MM.1S (cell line): ENCODE measurements at regions not wholly inside any gene's neighbourhood (a gene's known extent, or its start where the extent isn't known, plus 50 kb on each side); places are given as distances from the start of the nearest gene placed in this dataset.

Experiments
- DNase-seq: peaks from one replicate; pipeline ENCODE4 v3.0.0-alpha.2; 2015
- H2AFZ ChIP-seq: fragments of 300-600 bp; sonication (generic); 2 replicates; pipeline ENCODE4 v1.6.0; 2016; ENCODE audit warnings: antibody characterized with exemption, low read length
- H3F3A ChIP-seq: fragments of 300-600 bp; sonication (generic); 2 replicates; pipeline ENCODE4 v1.6.1; 2016; ENCODE audit warnings: mild to moderate bottlenecking, antibody characterized with exemption, low read length, moderate library complexity, mixed read lengths; ENCODE audit not compliant: insufficient read depth
- H3K27ac ChIP-seq: fragments of 300-600 bp; sonication (generic); 2 replicates; pipeline ENCODE4 v1.5.1; 2016; ENCODE audit warnings: mild to moderate bottlenecking, low read length
- H3K27me3 ChIP-seq: fragments of 300-600 bp; sonication (generic); replicated peaks from 2 replicates; pipeline ENCODE4 v1.6.0; 2016; ENCODE audit warnings: low read length; ENCODE audit not compliant: insufficient read depth
- H3K36me3 ChIP-seq: fragments of 300-600 bp; sonication (generic); replicated peaks from 2 replicates; pipeline ENCODE4 v1.6.1; 2016; ENCODE audit warnings: mild to moderate bottlenecking, low read length, mixed read lengths; ENCODE audit not compliant: insufficient read depth
- H3K4me1 ChIP-seq: fragments of 300-600 bp; sonication (generic); 2 replicates; pipeline ENCODE4 v1.6.1; 2016; ENCODE audit warnings: low read length, mixed read lengths
- H3K4me2 ChIP-seq: fragments of 300-600 bp; sonication (generic); 2 replicates; pipeline ENCODE4 v1.6.0; 2016; ENCODE audit warnings: low read depth, low read length
- H3K4me3 ChIP-seq: fragments of 300-600 bp; sonication (generic); 2 replicates; pipeline ENCODE4 v1.5.1; 2016; ENCODE audit warnings: low read length, mixed read lengths
- H3K79me2 ChIP-seq: fragments of 300-600 bp; sonication (generic); 2 replicates; pipeline ENCODE4 v1.6.1; 2016; ENCODE audit warnings: mixed run types, low read length, mixed read lengths
- H3K9ac ChIP-seq: fragments of 300-600 bp; sonication (generic); 2 replicates; pipeline ENCODE4 v1.6.1; 2016; ENCODE audit warnings: low read length, mixed read lengths
- H3K9me2 ChIP-seq: fragments of 300-600 bp; sonication (generic); replicated peaks from 2 replicates; pipeline ENCODE4 v1.6.1; 2016; ENCODE audit warnings: mild to moderate bottlenecking, low read length, mixed read lengths; ENCODE audit not compliant: insufficient read depth
- H3K9me3 ChIP-seq: fragments of 300-600 bp; sonication (generic); replicated peaks from 2 replicates; pipeline ENCODE4 v1.6.1; 2016; ENCODE audit warnings: mild to moderate bottlenecking, low read length, mixed read lengths; ENCODE audit not compliant: insufficient read depth
- H4K20me1 ChIP-seq: fragments of 300-600 bp; sonication (generic); 2 replicates; pipeline ENCODE4 v1.6.1; 2016; ENCODE audit warnings: mild to moderate bottlenecking, low read length, moderate library complexity, mixed read lengths; ENCODE audit not compliant: insufficient read depth
- EZH2 ChIP-seq: fragments of 300-600 bp; sonication (generic); optimal IDR thresholded peaks from 2 replicates; pipeline ENCODE3; 2017; ENCODE audit warnings: low read depth, mild to moderate bottlenecking, antibody characterized with exemption, low read length, mixed read lengths
- EZH2phosphoT487 ChIP-seq: fragments of 300-600 bp; sonication (generic); IDR thresholded peaks from 2 replicates; pipeline ENCODE4 v1.6.1; 2018; ENCODE audit warnings: antibody characterized with exemption, low read length
- TF ChIP-seq, protein P1 (sequence below): fragments of 300-600 bp; sonication (generic); IDR thresholded peaks from 2 replicates; pipeline ENCODE4 v1.5.1; 2016; ENCODE audit warnings: antibody characterized with exemption, low read length, mixed read lengths

DNA sequence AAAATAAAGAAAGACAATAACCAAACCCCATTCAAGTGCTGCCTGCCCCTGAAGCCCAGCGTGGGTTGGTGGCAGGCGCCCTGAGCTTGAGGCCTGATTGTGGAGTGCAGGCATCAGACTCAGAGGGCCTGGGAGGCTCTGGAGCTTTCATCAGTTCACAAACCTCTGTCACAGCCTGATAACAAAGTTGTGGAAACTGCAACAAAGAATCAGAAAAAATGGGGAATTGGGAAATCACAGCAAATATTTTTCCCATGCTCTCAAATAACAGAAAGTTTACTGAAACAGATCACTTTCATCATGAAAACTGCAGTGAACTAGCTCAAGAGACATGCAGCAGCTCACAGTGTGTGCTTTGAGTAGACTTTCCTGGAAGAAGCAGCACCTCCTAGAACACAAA is 793.6 kb downstream of the UQCRFS1 start:
- no peaks in the 10 kb centered on the region for H3K9me3 ChIP-seq
- H2AFZ ChIP-seq = no peak overlapping the region
- no peaks in the 10 kb centered on the region for H3K4me1 ChIP-seq
- H3K4me3 ChIP-seq = no peak overlapping the region
- DNase-seq = no peak
- H3K36me3 ChIP-seq = no peaks in the 10 kb centered on the region
- H3K9ac ChIP-seq = no peak overlapping the region
- H3K4me2 ChIP-seq = no peak overlapping the region
- no peaks in the 10 kb centered on the region for H3F3A ChIP-seq
- no peaks in the 10 kb centered on the region for H3K9me2 ChIP-seq
- H3K27me3 ChIP-seq = no peaks in the 10 kb centered on the region
- no peak for TF ChIP-seq EZH2
- TF ChIP-seq, protein P1, sequence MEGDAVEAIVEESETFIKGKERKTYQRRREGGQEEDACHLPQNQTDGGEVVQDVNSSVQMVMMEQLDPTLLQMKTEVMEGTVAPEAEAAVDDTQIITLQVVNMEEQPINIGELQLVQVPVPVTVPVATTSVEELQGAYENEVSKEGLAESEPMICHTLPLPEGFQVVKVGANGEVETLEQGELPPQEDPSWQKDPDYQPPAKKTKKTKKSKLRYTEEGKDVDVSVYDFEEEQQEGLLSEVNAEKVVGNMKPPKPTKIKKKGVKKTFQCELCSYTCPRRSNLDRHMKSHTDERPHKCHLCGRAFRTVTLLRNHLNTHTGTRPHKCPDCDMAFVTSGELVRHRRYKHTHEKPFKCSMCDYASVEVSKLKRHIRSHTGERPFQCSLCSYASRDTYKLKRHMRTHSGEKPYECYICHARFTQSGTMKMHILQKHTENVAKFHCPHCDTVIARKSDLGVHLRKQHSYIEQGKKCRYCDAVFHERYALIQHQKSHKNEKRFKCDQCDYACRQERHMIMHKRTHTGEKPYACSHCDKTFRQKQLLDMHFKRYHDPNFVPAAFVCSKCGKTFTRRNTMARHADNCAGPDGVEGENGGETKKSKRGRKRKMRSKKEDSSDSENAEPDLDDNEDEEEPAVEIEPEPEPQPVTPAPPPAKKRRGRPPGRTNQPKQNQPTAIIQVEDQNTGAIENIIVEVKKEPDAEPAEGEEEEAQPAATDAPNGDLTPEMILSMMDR = no peak
- no peak for TF ChIP-seq EZH2phosphoT487
- H4K20me1 ChIP-seq = no peaks in the 10 kb centered on the region
- H3K79me2 ChIP-seq = no peaks in the 10 kb centered on the region
- H3K27ac ChIP-seq = no peak overlapping the region

DNA sequence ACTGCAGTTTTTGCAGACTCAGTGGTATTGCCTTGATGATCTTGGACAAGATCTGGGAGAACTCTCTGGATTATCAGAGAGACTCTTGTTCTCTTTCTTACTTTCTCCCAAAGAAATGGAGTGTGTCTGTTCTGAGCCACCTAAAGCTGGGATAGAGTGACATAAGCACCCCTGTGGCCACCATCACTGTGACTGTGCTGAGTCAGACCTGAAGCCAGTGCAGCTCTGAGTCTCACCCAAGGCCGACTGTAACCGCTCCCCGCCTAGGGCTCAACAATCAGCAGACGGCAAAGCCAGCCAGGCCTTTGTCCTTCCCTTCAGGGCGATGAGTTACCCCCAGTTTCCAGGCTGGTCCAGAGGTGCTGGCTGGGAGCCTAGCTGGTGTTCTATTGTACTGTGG is 795.6 kb downstream of the UQCRFS1 start:
- Histone ChIP-seq H3K27me3 (no peaks in the 10 kb centered on the region), H3K9ac (no peak overlapping the region), H3F3A (no peaks in the 10 kb centered on the region), H3K9me3 (no peaks in the 10 kb centered on the region), H3K79me2 (no peaks in the 10 kb centered on the region), H2AFZ (no peak overlapping the region), H3K9me2 (no peaks in the 10 kb centered on the region), H3K4me2 (no peak overlapping the region), H3K4me1 (no peaks in the 10 kb centered on the region), H3K27ac (no peak overlapping the region), H3K36me3 (no peaks in the 10 kb centered on the region), H4K20me1 (no peaks in the 10 kb centered on the region), H3K4me3 (no peak overlapping the region)
- no peak for DNase-seq
- TF ChIP-seq, protein P1 = no peak
- TF ChIP-seq EZH2 (no peak), EZH2phosphoT487 (no peak)

DNA sequence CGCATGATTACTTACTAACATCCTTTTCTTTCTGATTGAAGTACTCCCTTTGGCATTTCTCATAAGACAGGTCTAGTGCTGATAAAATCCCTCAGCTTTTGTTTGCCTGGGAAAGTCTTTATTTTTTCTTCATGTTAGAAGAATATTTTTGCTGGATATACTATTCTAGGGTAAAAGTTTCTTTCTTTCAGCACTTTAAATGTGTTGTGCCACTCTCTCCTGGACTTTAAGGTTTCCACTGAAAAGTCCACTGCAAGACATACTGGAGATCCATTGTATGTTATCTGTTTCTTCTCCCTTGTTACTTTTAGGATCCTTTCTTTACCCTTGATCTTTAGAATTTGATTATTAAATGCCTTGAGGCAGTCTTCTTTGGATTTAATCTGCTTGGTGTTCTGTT is 796.7 kb downstream of the UQCRFS1 start:
- Histone ChIP-seq H3F3A (no peaks in the 10 kb centered on the region), H2AFZ (no peak overlapping the region), H4K20me1 (no peaks in the 10 kb centered on the region), H3K9ac (no peak overlapping the region), H3K4me1 (no peaks in the 10 kb centered on the region), H3K79me2 (no peaks in the 10 kb centered on the region), H3K36me3 (no peaks in the 10 kb centered on the region), H3K9me2 (no peaks in the 10 kb centered on the region), H3K4me3 (no peak overlapping the region), H3K9me3 (no peaks in the 10 kb centered on the region), H3K4me2 (no peak overlapping the region), H3K27me3 (no peaks in the 10 kb centered on the region), H3K27ac (no peak overlapping the region)
- no peak for DNase-seq
- TF ChIP-seq, protein P1 = no peak
- TF ChIP-seq EZH2 (no peak), EZH2phosphoT487 (no peak)
